HEK293 (cell line): ENCODE measurements at regions not wholly inside any gene's neighbourhood (a gene's known extent, or its start where the extent isn't known, plus 50 kb on each side); places are given as distances from the start of the nearest gene placed in this dataset.

ENCODE experiments used
- CTCF ChIA-PET: fragments of 350-600 bp; formaldehyde crosslinking; extraction: SDS; loops from one replicate; lab custom pipeline; 2021; ENCODE audit warnings: antibody characterized with exemption; lab: Yijun Ruan, JAX
- POLR2A ChIA-PET: fragments of 300-600 bp; formaldehyde crosslinking; extraction: SDS; loops from one replicate; lab custom pipeline; 2020; ENCODE audit warnings: antibody characterized with exemption, inconsistent platforms; lab: Yijun Ruan, JAX
- H3K27ac ChIP-seq: fragments of 200-500 bp; sonication (Bioruptor generic); 2 replicates; pipeline ENCODE4 v1.5.1; 2014; ENCODE audit warnings: low read depth, low read length, control low read depth, inconsistent platforms; ENCODE audit errors: extremely low read depth
- H3K36me3 ChIP-seq, 2 experiments: fragments of 200-500 bp in 1 of 2; sonication (Bioruptor generic) in 1 of 2; 1 replicate in 1 of 2; 2 replicates in 1 of 2; pipeline ENCODE4 v1.5.1; 2014 to 2017; ENCODE audit warnings: inconsistent platforms in 2 of 2, low read length in 2 of 2; ENCODE audit not compliant: control insufficient read depth in 2 of 2, insufficient read depth in 1 of 2
- H3K4me1 ChIP-seq: fragments of 200-500 bp; sonication (Bioruptor generic); 2 replicates; pipeline ENCODE4 v1.5.1; 2014; ENCODE audit warnings: mild to moderate bottlenecking, low read length, inconsistent platforms; ENCODE audit not compliant: control insufficient read depth, insufficient read depth
- H3K4me3 ChIP-seq: 2 replicates; pipeline ENCODE4 v1.5.1; 2011; ENCODE audit warnings: low read depth, mild to moderate bottlenecking, control low read depth, low read length, moderate library complexity
- H3K9me3 ChIP-seq: fragments of 200-500 bp; sonication (Bioruptor generic); 2 replicates; pipeline ENCODE4 v1.5.1; 2014; ENCODE audit warnings: low read depth, low read length, inconsistent platforms; ENCODE audit not compliant: control insufficient read depth, insufficient read depth
- ATF2 ChIP-seq: fragments of 450-650 bp; formaldehyde crosslinking; IDR thresholded peaks from 2 replicates; pipeline ENCODE4 v1.5.1; 2016; ENCODE audit warnings: missing biosample characterization, missing genetic modification characterization, low read depth
- CTCF ChIP-seq: fragments of 450-650 bp; formaldehyde crosslinking; IDR thresholded peaks from 2 replicates; pipeline ENCODE4 v1.5.1; 2016; ENCODE audit warnings: missing biosample characterization, missing genetic modification characterization
- FEZF1 ChIP-seq: fragments of 450-650 bp; formaldehyde crosslinking; IDR thresholded peaks from 2 replicates; pipeline ENCODE4 v1.5.1; 2016; ENCODE audit warnings: missing biosample characterization, missing genetic modification characterization
- SETDB1 ChIP-seq: IDR thresholded peaks from one replicate; pipeline ENCODE4 v1.6.1; 2017; ENCODE audit warnings: mild to moderate bottlenecking, low read length, moderate library complexity, mixed read lengths; ENCODE audit not compliant: insufficient read length
- TRIM28 ChIP-seq: IDR thresholded peaks from 2 replicates; pipeline ENCODE4 v1.6.1; 2011; ENCODE audit warnings: low read length, control low read depth, borderline replicate concordance
- WT1 ChIP-seq: fragments of 450-650 bp; formaldehyde crosslinking; IDR thresholded peaks from 2 replicates; pipeline ENCODE4 v1.5.1; 2016; ENCODE audit warnings: missing biosample characterization, missing genetic modification characterization
- ZBTB17 ChIP-seq: fragments of 450-650 bp; formaldehyde crosslinking; IDR thresholded peaks from 2 replicates; pipeline ENCODE4 v1.5.1; 2016; ENCODE audit warnings: missing biosample characterization, missing genetic modification characterization
- ZBTB8A ChIP-seq: fragments of 450-650 bp; formaldehyde crosslinking; IDR thresholded peaks from 2 replicates; pipeline ENCODE4 v1.5.1; 2016; ENCODE audit warnings: missing biosample characterization, missing genetic modification characterization
- ZEB2 ChIP-seq: fragments of 450-650 bp; formaldehyde crosslinking; IDR thresholded peaks from 2 replicates; pipeline ENCODE4 v1.5.1; 2016; ENCODE audit warnings: missing biosample characterization, missing genetic modification characterization
- ZFP3 ChIP-seq: fragments of 450-650 bp; formaldehyde crosslinking; IDR thresholded peaks from 2 replicates; pipeline ENCODE4 v1.5.1; 2016; ENCODE audit warnings: low read depth, missing biosample characterization, missing genetic modification characterization
- ZFP37 ChIP-seq: fragments of 450-650 bp; formaldehyde crosslinking; IDR thresholded peaks from 2 replicates; pipeline ENCODE4 v1.5.1; 2016; ENCODE audit warnings: missing biosample characterization, missing genetic modification characterization
- ZNF19 ChIP-seq: fragments of 450-650 bp; formaldehyde crosslinking; IDR thresholded peaks from 2 replicates; pipeline ENCODE4; 2016; ENCODE audit warnings: missing biosample characterization, missing genetic modification characterization, low read depth
- ZNF223 ChIP-seq: fragments of 450-650 bp; formaldehyde crosslinking; IDR thresholded peaks from 2 replicates; pipeline ENCODE4 v1.5.1; 2016; ENCODE audit warnings: missing biosample characterization, missing genetic modification characterization
- ZNF266 ChIP-seq: fragments of 450-650 bp; formaldehyde crosslinking; IDR thresholded peaks from 2 replicates; pipeline ENCODE4 v1.5.1; 2016; ENCODE audit warnings: missing biosample characterization, missing genetic modification characterization, low read depth
- ZNF341 ChIP-seq: fragments of 450-650 bp; formaldehyde crosslinking; IDR thresholded peaks from 2 replicates; pipeline ENCODE4; 2016; ENCODE audit warnings: low read depth, missing biosample characterization, missing genetic modification characterization
- ZNF354C ChIP-seq: fragments of 450-650 bp; formaldehyde crosslinking; IDR thresholded peaks from 2 replicates; pipeline ENCODE4 v1.5.1; 2016; ENCODE audit warnings: missing biosample characterization, missing genetic modification characterization, low read depth, borderline replicate concordance
- ZNF404 ChIP-seq: fragments of 450-650 bp; formaldehyde crosslinking; IDR thresholded peaks from 2 replicates; pipeline ENCODE4 v1.5.1; 2017; ENCODE audit warnings: missing biosample characterization, missing genetic modification characterization
- ZNF513 ChIP-seq: fragments of 450-650 bp; IDR thresholded peaks from 2 replicates; pipeline ENCODE4 v1.5.1; 2018; ENCODE audit warnings: missing biosample characterization, missing genetic modification characterization
- ZNF555 ChIP-seq: fragments of 450-650 bp; formaldehyde crosslinking; conservative IDR thresholded peaks from 2 replicates; pipeline ENCODE4 v1.5.1; 2017; ENCODE audit warnings: missing biosample characterization, mild to moderate bottlenecking, missing genetic modification characterization, inconsistent platforms
- ZNF561 ChIP-seq: fragments of 450-650 bp; IDR thresholded peaks from 2 replicates; pipeline ENCODE4 v1.5.1; 2018; ENCODE audit warnings: missing biosample characterization, missing genetic modification characterization, borderline replicate concordance
- ZNF580 ChIP-seq: fragments of 450-650 bp; formaldehyde crosslinking; IDR thresholded peaks from 2 replicates; pipeline ENCODE4 v1.5.1; 2016; ENCODE audit warnings: missing biosample characterization, missing genetic modification characterization
- ZNF585B ChIP-seq: fragments of 450-650 bp; formaldehyde crosslinking; IDR thresholded peaks from 2 replicates; pipeline ENCODE4 v1.5.1; 2016; ENCODE audit warnings: missing biosample characterization, missing genetic modification characterization
- ZNF596 ChIP-seq: fragments of 450-650 bp; IDR thresholded peaks from 2 replicates; pipeline ENCODE4 v1.5.0; 2018; ENCODE audit warnings: missing biosample characterization, mild to moderate bottlenecking, missing genetic modification characterization, moderate library complexity
- ZNF777 ChIP-seq: fragments of 450-650 bp; formaldehyde crosslinking; IDR thresholded peaks from 2 replicates; pipeline ENCODE4 v1.5.1; 2017; ENCODE audit warnings: missing biosample characterization, missing genetic modification characterization, borderline replicate concordance
- ZNF785 ChIP-seq: fragments of 450-650 bp; formaldehyde crosslinking; IDR thresholded peaks from 2 replicates; pipeline ENCODE4 v1.5.1; 2016; ENCODE audit warnings: missing biosample characterization, missing genetic modification characterization
- ZNF837 ChIP-seq: fragments of 450-650 bp; formaldehyde crosslinking; IDR thresholded peaks from 2 replicates; pipeline ENCODE4 v1.5.1; 2016; ENCODE audit warnings: missing biosample characterization, missing genetic modification characterization
- ZSCAN30 ChIP-seq: fragments of 450-650 bp; IDR thresholded peaks from 2 replicates; pipeline ENCODE4 v1.5.1; 2018; ENCODE audit warnings: missing biosample characterization, mild to moderate bottlenecking, missing genetic modification characterization, moderate library complexity
- ZXDB ChIP-seq: fragments of 450-650 bp; formaldehyde crosslinking; IDR thresholded peaks from 2 replicates; pipeline ENCODE4 v1.5.1; 2016; ENCODE audit warnings: missing biosample characterization, missing genetic modification characterization

- TF ChIP-seq FEZF1 (tag by site-specific recombination), result no peak
- TF ChIP-seq ZNF580 (tag by site-specific recombination), result no peak
- TF ChIP-seq WT1 (tag by site-specific recombination), result no peak
- no peak for TF ChIP-seq ZFP37 (tag by site-specific recombination)
- TF ChIP-seq ZBTB17 (tag by site-specific recombination), result no peak
- TF ChIP-seq ATF2 (tag by site-specific recombination), result no peak
- H3K9me3 ChIP-seq, result no peaks in the 10 kb centered on the region
- H3K27ac ChIP-seq, result no peak overlapping the region
- ChIA-PET POLR2A (no interaction called here), CTCF (no interaction called here)
- no peaks in the 10 kb centered on the region for H3K4me1 ChIP-seq
- no peak overlapping the region for H3K4me3 ChIP-seq
- H3K36me3 ChIP-seq, result no peaks in the 10 kb centered on the region
These were observed 1466.3 kb downstream of the PCDH9 start for GRCh38 chr13:65763811-65764210.

GRCh38 chr13:65762012-65762411 lies 1468.1 kb downstream of the PCDH9 start:
- H3K27ac ChIP-seq, result no peak overlapping the region
- H3K36me3 ChIP-seq, result no peaks in the 10 kb centered on the region
- no peaks in the 10 kb centered on the region for H3K4me1 ChIP-seq
- CTCF ChIA-PET, result no interaction called here
- H3K4me3 ChIP-seq, result no peak overlapping the region
- H3K9me3 ChIP-seq, result no peaks in the 10 kb centered on the region
- POLR2A ChIA-PET, result no interaction called here
- TF ChIP-seq ZSCAN30 (tag by site-specific recombination) (no peak), ZEB2 (tag by site-specific recombination) (no peak), ZNF596 (tag by site-specific recombination) (no peak), ZNF354C (no peak), ZNF404 (tag by site-specific recombination) (no peak), ZNF266 (tag by site-specific recombination) (no peak), ZNF777 (tag by site-specific recombination) (no peak), ZFP3 (no peak), ZBTB8A (tag by site-specific recombination) (no peak), ZNF223 (tag by site-specific recombination) (no peak), ZNF555 (tag by site-specific recombination) (no peak)

- Histone ChIP-seq H3K27ac (no peak overlapping the region), H3K9me3 (no peaks in the 10 kb centered on the region), H3K4me1 (no peaks in the 10 kb centered on the region), H3K4me3 (no peak overlapping the region), H3K36me3 (no peaks in the 10 kb centered on the region)
- CTCF ChIA-PET, result interaction anchor here (0.6 kb wide), 2 partner anchors 9 to 20 kb away, joined by 3 read pairs; no protein-coding TSS in a partner anchor
- POLR2A ChIA-PET, result no interaction called here
- TF ChIP-seq CTCF, result no peak
- no peak for TF ChIP-seq ZNF513 (tag by site-specific recombination)
- TF ChIP-seq TRIM28, result peak; percentile 90; the same call in 1 of the 2 replicates
- peak; percentile 72 for TF ChIP-seq ZNF585B (tag by site-specific recombination)
- TF ChIP-seq ZNF785 (tag by site-specific recombination), result no peak
- no peak for TF ChIP-seq ZXDB
- no peak for TF ChIP-seq ZNF19 (tag by site-specific recombination)
- no peak for TF ChIP-seq ZNF561 (tag by site-specific recombination)
- no peak for TF ChIP-seq ZNF341 (tag by site-specific recombination)
- TF ChIP-seq SETDB1, result peak; percentile 84
- TF ChIP-seq ZNF837, result no peak
These were observed 1474.0 kb downstream of the PCDH9 start for GRCh38 chr13:65756071-65756671.
